Activated B cell treated with CpG ODN at 0.5 μM for 24 hours (primary cell): ENCODE measurements at regions not wholly inside any gene's neighbourhood (a gene's known extent, or its start where the extent isn't known, plus 50 kb on each side); places are given as distances from the start of the nearest gene placed in this dataset.

Experiments used
- ATAC-seq: fragments of 200-7000 bp; cut with Tn5 transposase; one replicate; pipeline ENCODE4 v1.10.0; 2021; ENCODE audit warnings: low read depth, mild to moderate bottlenecking, moderate library complexity
- CTCF ChIA-PET: fragments of 350-600 bp; sonication (Branson Sonifier 250); formaldehyde crosslinking; loops from one replicate; lab custom pipeline; 2021; ENCODE audit warnings: antibody characterized with exemption; lab: Charles Lee
- POLR2A ChIA-PET: fragments of 350-600 bp; sonication (Branson Sonifier 250); formaldehyde crosslinking; loops from one replicate; lab custom pipeline; 2021; ENCODE audit warnings: antibody characterized with exemption; lab: Charles Lee
- DNase-seq: peaks from one replicate; pipeline ENCODE4 v3.0.0; 2022
- H3K27ac Mint-ChIP-seq: one replicate; pipeline ENCODE4 v1.8.0; 2020; ENCODE audit warnings: mixed read lengths
- H3K27me3 Mint-ChIP-seq: one replicate; pipeline ENCODE4 v1.8.0; 2021; ENCODE audit warnings: mixed read lengths
- H3K36me3 Mint-ChIP-seq: one replicate; pipeline ENCODE4 v1.8.0; 2021; ENCODE audit warnings: low read depth, mixed read lengths
- H3K4me1 Mint-ChIP-seq: one replicate; pipeline ENCODE4 v1.8.0; 2021; ENCODE audit warnings: mixed read lengths
- H3K4me3 Mint-ChIP-seq: one replicate; pipeline ENCODE4 v1.8.0; 2020; ENCODE audit warnings: mild to moderate bottlenecking, mixed read lengths
- H3K9me3 Mint-ChIP-seq: one replicate; pipeline ENCODE4 v1.8.0; 2020; ENCODE audit warnings: mixed read lengths
- CTCF ChIP-seq: fragments of 200-600 bp; IDR thresholded peaks from one replicate; pipeline ENCODE4 v1.8.0; 2022; ENCODE audit warnings: antibody characterized with exemption, mild to moderate bottlenecking
- intact Hi-C: fragments of 100-400 bp; cut with micrococcal nuclease; formaldehyde crosslinking; loops from one replicate; pipeline ENCODE4 v1.15.1; 2024

DNA sequence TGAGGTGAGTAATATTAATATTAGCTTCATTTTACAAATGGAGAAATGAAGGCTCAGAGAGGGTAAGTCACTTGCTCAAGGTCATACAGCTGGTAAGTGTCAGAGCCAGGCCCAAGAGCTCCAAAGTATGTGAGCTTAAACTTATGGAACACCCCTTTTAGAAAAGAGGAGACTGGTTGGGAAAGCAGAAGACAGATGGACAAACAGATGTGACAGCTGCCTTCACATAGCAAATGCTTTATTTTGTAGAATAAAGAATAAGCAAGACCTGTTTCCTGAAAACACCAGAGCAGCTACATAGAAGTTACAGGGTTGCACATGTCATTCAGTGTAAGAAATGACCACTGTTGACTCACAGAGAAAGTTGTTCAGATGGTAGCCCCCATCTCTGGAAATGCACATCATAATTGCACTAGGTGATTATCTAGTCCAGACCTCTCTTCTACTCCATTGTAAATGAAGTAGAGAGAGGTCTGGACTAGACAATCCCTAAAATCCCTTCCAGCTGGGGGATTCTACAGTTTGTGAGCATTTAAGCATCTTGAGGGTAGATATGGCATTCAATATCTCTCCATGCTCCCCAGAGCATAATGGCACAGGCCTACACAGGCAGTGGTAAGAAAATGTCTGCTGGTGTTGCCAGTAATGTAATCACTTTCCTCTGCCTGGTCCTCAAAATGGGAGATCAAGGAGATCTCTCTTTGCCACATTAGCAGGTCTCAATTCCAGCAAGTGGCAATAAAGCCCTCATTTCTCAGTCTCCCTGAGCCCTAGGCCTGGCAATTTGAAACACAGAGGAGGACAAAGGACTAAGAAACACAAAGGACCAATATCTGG is 188.2 kb upstream of the FGGY start:
- DNase-seq (no peak), ATAC-seq (no peak)
- Mint-ChIP-seq H3K27ac (no peak overlapping the region), H3K27me3 (no peaks in the 10 kb centered on the region), H3K4me1 (peaks cover 7% of the 10 kb centered on the region), H3K4me3 (no peak overlapping the region), H3K36me3 (no peaks in the 10 kb centered on the region), H3K9me3 (no peaks in the 10 kb centered on the region)
- intact Hi-C loops: no loop called here
- POLR2A ChIA-PET: interaction anchor here (0.6 kb wide), 1 partner anchor 324 kb away, joined by 7 read pairs; no protein-coding TSS in a partner anchor
- TF ChIP-seq CTCF: no peak
- CTCF ChIA-PET: no interaction called here

DNA sequence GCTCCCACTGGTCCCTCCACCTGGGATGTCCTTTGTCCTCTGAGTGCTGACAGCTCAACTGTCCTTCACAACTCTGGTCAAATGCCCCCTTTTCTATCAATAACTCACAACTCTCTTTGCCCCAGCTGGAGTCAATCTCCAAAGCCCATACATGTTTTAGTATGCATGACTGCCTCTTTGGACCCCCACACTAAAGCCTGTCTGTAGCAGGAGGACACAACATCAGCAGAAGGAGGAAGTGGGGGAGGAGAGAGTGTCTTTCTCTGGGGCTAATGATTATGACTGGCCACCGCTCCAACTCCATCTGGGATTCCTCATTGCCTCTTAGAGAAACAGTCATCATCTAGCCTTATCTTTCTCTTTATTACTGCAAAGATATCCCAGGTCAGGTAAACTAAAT is 186.6 kb upstream of the FGGY start:
- CTCF ChIA-PET: no interaction called here
- no peaks in the 10 kb centered on the region for H3K27me3 Mint-ChIP-seq

GRCh38 chr1:59113876-59114457 is 182.9 kb upstream of the FGGY start:
- no peak overlapping the region for H3K4me3 Mint-ChIP-seq
- no peak overlapping the region for H3K27ac Mint-ChIP-seq
- ATAC-seq (no peak), DNase-seq (no peak)
- no peaks in the 10 kb centered on the region for H3K36me3 Mint-ChIP-seq
- ChIA-PET CTCF (no interaction called here), POLR2A (no interaction called here)
- H3K9me3 Mint-ChIP-seq: no peaks in the 10 kb centered on the region
- peaks cover 7% of the 10 kb centered on the region for H3K4me1 Mint-ChIP-seq
- intact Hi-C loops: no loop called here
- TF ChIP-seq CTCF: no peak
- no peaks in the 10 kb centered on the region for H3K27me3 Mint-ChIP-seq

More for the DNA sequence above, 186.6 kb upstream of the FGGY start:
- POLR2A ChIA-PET: no interaction called here
- H3K36me3 Mint-ChIP-seq: no peaks in the 10 kb centered on the region
- ATAC-seq (no peak), DNase-seq (no peak)
- H3K4me1 Mint-ChIP-seq: peaks cover 7% of the 10 kb centered on the region
- TF ChIP-seq CTCF: no peak
- no peak overlapping the region for H3K4me3 Mint-ChIP-seq
- H3K27ac Mint-ChIP-seq: no peak overlapping the region
- intact Hi-C loops: no loop called here
- H3K9me3 Mint-ChIP-seq: no peaks in the 10 kb centered on the region

GRCh38 chr1:59115865-59116264 is 181.0 kb upstream of the FGGY start:
- ChIA-PET POLR2A (no interaction called here), CTCF (no interaction called here)
- no peaks in the 10 kb centered on the region for H3K9me3 Mint-ChIP-seq
- no peaks in the 10 kb centered on the region for H3K27me3 Mint-ChIP-seq
- ATAC-seq: no peak
- intact Hi-C loops: no loop called here
- no peak for DNase-seq
- H3K36me3 Mint-ChIP-seq: no peaks in the 10 kb centered on the region
- no peak overlapping the region for H3K4me3 Mint-ChIP-seq
- no peak overlapping the region for H3K27ac Mint-ChIP-seq
- peaks cover 7% of the 10 kb centered on the region for H3K4me1 Mint-ChIP-seq
- no peak for TF ChIP-seq CTCF

DNA sequence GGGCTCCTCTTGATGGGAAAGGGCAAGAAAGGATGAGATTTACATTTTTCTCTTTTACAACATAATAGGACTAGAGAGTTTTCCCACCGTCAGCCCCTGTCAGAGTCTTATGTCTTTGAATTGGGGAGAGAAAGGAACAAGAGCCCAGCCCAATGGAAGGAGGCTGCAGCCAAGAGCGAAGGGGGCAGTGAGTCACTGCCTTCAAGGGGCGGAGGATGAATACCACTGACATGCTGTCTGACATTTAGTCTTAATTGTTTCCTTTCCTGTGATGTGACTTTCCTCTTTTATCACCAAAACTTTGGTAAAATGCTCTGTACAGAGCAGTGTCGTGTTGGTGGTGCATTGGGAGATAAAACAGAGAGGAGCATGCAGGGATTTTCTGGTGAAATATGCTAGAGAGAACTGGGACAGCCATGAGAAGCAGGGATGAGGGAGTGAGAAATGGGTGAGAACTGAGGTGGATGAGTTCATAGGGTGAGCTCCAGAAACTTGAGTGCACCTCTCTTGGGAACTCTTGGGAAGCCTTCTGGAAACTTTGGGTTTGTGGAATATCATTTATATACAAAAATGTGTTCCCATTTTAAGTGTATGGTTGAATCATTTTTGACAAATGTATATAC is 179.9 kb upstream of the FGGY start:
- H3K27ac Mint-ChIP-seq: no peak overlapping the region
- POLR2A ChIA-PET: no interaction called here
- no peaks in the 10 kb centered on the region for H3K27me3 Mint-ChIP-seq
- CTCF ChIA-PET: no interaction called here
- no peaks in the 10 kb centered on the region for H3K36me3 Mint-ChIP-seq
- no peak overlapping the region for H3K4me3 Mint-ChIP-seq
- TF ChIP-seq CTCF: no peak
- peaks cover 7% of the 10 kb centered on the region for H3K4me1 Mint-ChIP-seq
- DNase-seq (no peak), ATAC-seq (no peak)
- H3K9me3 Mint-ChIP-seq: no peaks in the 10 kb centered on the region
- intact Hi-C loops: no loop called here
